Gastrocnemius medialis (tissue), 4 donors: ENCODE measurements at regions not wholly inside any gene's neighbourhood (a gene's known extent, or its start where the extent isn't known, plus 50 kb on each side); places are given as distances from the start of the nearest gene placed in this dataset.

Source experiments
- ATAC-seq, 2 donors: fragments of 150-250 bp; one replicate each; pipeline ENCODE4 v1.9.1; 2016
- DNase-seq, 2 donors: peaks; one replicate each; pipeline ENCODE4 v3.0.0-alpha.2; 2019
- H3K27ac ChIP-seq, 4 donors: fragments of 200-600 bp; sonication (generic); 1 replicate in 1 of 4; 2 replicates in 3 of 4; pipeline ENCODE4 v1.5.1; 2016 to 2018; ENCODE audit warnings: mild to moderate bottlenecking in 2 of 4, moderate library complexity in 1 of 4
- H3K27me3 ChIP-seq, 3 donors: fragments of 200-600 bp; sonication (generic) in 2 of 3; 1 replicate in 1 of 3; 2 replicates in 2 of 3; pipeline versions ENCODE4 v1.5.1 to v1.6.0; 2016 to 2019; ENCODE audit warnings: mild to moderate bottlenecking in 1 of 3, moderate library complexity in 1 of 3
- H3K36me3 ChIP-seq, 2 donors: fragments of 200-600 bp; sonication (generic) in 1 of 2; one replicate each; pipeline ENCODE4 v1.5.1; 2017 to 2018
- H3K4me1 ChIP-seq, 2 donors: fragments of 200-600 bp; sonication (generic) in 1 of 2; one replicate each; pipeline ENCODE4 v1.5.1; 2016 to 2017; ENCODE audit warnings: mild to moderate bottlenecking in 2 of 2
- H3K4me3 ChIP-seq, 4 donors: fragments of 200-600 bp; sonication (generic) in 3 of 4; 1 replicate in 1 of 4; 2 replicates in 3 of 4; pipeline ENCODE4 v1.5.1; 2016 to 2019; ENCODE audit warnings: mild to moderate bottlenecking in 2 of 4
- H3K9me3 ChIP-seq, 3 donors: fragments of 200-600 bp; sonication (generic) in 2 of 3; 1 replicate in 1 of 3; 2 replicates in 2 of 3; pipeline ENCODE4 v1.5.1; 2016 to 2019
- POLR2A ChIP-seq, 2 donors: fragments of 450-650 bp; IDR thresholded peaks; one replicate each; pipeline ENCODE4 v1.6.1; 2017; ENCODE audit warnings: antibody characterized with exemption in 2 of 2, mild to moderate bottlenecking in 2 of 2, moderate library complexity in 2 of 2
- in situ Hi-C, 4 donors: fragments of 200-750 bp; cut with MboI; loops; one replicate each; pipeline versions ENCODE4 v1.15.0 to v1.8.0; 2017; ENCODE audit warnings: low sequenced_read_pairs in 4 of 4
- intact Hi-C: fragments of 100-400 bp; cut with DNase I; formaldehyde crosslinking; loops from one replicate; pipeline ENCODE4 v1.15.1; 2023; ENCODE audit warnings: low total_unique reads
- TF ChIP-seq, protein P1 (sequence below), 5 experiments: fragments of 450-650 bp in 3 of 5; fragments of 200-600 bp in 2 of 5; sonication (generic) in 2 of 5; IDR thresholded peaks in 4 of 5; conservative IDR thresholded peaks in 1 of 5; 1 replicate in 4 of 5; 2 replicates in 1 of 5; pipeline ENCODE4 v1.5.1; 2016 to 2019; ENCODE audit warnings: antibody characterized with exemption in 5 of 5, mild to moderate bottlenecking in 3 of 5, moderate library complexity in 3 of 5

DNA sequence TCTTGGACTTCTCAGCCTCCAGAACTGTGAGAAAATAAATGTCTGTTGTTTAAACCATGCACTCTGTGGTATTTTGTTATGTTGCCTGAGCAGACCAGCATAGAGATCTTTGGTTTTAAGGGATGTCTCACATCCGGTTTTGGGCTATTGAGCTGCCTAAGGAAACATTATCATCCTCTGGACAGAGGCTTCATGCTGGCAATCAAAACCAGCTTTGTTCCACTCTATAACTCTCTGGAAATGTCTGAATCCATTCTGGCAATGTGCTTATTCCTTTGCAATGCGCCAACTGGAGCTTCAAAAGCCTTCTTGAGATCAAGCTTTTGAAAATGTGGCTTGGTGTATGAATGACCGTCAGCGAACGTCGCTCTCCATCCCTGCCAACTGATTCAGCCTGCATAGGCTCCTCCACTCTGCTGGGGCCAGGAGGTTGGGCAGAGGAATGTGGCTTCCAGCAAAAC, 183.6 kb upstream of the MGAT5 start:
- TF ChIP-seq, protein P1, sequence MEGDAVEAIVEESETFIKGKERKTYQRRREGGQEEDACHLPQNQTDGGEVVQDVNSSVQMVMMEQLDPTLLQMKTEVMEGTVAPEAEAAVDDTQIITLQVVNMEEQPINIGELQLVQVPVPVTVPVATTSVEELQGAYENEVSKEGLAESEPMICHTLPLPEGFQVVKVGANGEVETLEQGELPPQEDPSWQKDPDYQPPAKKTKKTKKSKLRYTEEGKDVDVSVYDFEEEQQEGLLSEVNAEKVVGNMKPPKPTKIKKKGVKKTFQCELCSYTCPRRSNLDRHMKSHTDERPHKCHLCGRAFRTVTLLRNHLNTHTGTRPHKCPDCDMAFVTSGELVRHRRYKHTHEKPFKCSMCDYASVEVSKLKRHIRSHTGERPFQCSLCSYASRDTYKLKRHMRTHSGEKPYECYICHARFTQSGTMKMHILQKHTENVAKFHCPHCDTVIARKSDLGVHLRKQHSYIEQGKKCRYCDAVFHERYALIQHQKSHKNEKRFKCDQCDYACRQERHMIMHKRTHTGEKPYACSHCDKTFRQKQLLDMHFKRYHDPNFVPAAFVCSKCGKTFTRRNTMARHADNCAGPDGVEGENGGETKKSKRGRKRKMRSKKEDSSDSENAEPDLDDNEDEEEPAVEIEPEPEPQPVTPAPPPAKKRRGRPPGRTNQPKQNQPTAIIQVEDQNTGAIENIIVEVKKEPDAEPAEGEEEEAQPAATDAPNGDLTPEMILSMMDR (IDR thresholded peaks at IDR 0.05 in 4 of 5, conservative IDR thresholded peaks at IDR 0.05 in 1 of 5), result no peak
- TF ChIP-seq POLR2A (IDR thresholded peaks at IDR 0.05), result no peak
- Histone ChIP-seq H3K36me3 (no peaks in the 10 kb centered on the region), H3K27ac (no peak overlapping the region), H3K4me3 (no peak overlapping the region), H3K9me3 (no peaks in the 10 kb centered on the region), H3K27me3 (no peaks in the 10 kb centered on the region), H3K4me1 (no peaks in the 10 kb centered on the region)
- ATAC-seq (no peak), DNase-seq (no peak)
- in situ Hi-C loops (no loop called here), intact Hi-C loops (no loop called here)

DNA sequence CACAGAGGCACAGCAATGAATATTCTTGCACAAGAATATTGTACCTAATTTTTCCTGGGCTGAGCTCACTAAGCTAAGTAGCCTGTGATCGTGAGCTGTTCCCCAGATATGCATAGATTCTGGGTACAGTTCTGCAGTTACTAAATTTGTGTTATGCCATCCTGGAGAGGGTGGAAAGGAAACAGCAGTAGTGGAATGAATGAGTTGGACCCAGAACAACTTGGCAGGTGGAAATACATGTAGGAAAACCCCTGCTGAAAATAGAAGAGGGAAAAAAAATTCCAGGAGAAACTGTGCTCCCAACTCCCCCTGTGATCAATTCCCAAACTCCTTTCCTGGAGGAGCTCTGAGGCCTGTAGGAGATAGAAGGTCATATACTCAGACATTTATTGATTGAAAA, 181.5 kb upstream of the MGAT5 start:
- intact Hi-C loops, result no loop called here
- no peak for TF ChIP-seq POLR2A (IDR thresholded peaks at IDR 0.05)
- TF ChIP-seq, protein P1 (IDR thresholded peaks at IDR 0.05 in 4 of 5, conservative IDR thresholded peaks at IDR 0.05 in 1 of 5), result no peak
- in situ Hi-C loops, result no loop called here
- Histone ChIP-seq H3K4me3 (no peak overlapping the region), H3K36me3 (no peaks in the 10 kb centered on the region), H3K27me3 (no peaks in the 10 kb centered on the region), H3K4me1 (no peaks in the 10 kb centered on the region), H3K9me3 (no peaks in the 10 kb centered on the region), H3K27ac (no peak overlapping the region)
- DNase-seq, result no peak
- ATAC-seq, result no peak

DNA sequence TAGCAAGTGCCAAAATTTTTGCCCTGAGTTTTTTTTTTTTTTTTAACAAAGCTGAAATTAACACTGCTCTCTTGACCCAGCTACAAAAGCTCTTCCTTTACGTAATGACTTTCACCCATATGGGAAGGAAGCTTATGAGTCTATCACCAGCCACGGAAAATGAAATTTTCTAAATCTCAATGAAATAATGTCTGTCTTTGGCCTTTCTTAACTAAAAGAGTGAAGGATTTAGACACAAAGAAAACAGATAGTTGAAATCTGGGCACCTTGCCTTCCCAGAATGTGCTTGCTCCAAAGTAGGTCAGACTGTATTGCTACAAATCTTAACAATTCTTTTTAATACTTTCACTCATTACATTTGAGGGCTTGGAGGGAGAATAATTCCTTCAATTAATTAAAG, 180.8 kb upstream of the MGAT5 start:
- in situ Hi-C loops, result no loop called here
- DNase-seq (no peak), ATAC-seq (no peak)
- Histone ChIP-seq H3K9me3 (no peaks in the 10 kb centered on the region), H3K27me3 (no peaks in the 10 kb centered on the region), H3K4me3 (no peak overlapping the region), H3K4me1 (no peaks in the 10 kb centered on the region), H3K27ac (no peak overlapping the region), H3K36me3 (no peaks in the 10 kb centered on the region)
- intact Hi-C loops, result no loop called here
- TF ChIP-seq POLR2A (IDR thresholded peaks at IDR 0.05), result no peak
- TF ChIP-seq, protein P1 (IDR thresholded peaks at IDR 0.05 in 4 of 5, conservative IDR thresholded peaks at IDR 0.05 in 1 of 5), result no peak

DNA sequence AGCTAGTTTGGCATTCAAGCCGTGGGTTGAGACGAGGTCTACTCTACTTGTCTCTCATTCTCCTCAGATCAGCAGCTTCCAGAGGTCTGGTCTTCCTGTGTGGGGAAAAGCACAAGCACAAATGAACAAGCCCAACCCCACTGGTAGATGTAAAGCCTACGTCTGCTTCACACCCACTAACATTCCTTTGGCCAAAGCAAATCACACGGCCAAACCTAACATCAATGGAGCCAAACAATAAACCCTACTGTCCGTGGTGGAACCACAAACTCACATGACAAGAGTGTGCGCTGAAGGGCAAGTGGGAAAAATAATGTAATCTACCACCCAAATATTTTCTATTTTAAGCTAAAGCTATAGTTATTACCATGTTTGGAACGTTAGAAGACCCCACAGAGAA, 179.3 kb upstream of the MGAT5 start:
- in situ Hi-C loops (no loop called here), intact Hi-C loops (no loop called here)
- TF ChIP-seq, protein P1 (IDR thresholded peaks at IDR 0.05 in 4 of 5, conservative IDR thresholded peaks at IDR 0.05 in 1 of 5), result no peak
- TF ChIP-seq POLR2A (IDR thresholded peaks at IDR 0.05), result no peak
- no peaks in the 10 kb centered on the region for H3K4me1 ChIP-seq
- ATAC-seq (no peak), DNase-seq (no peak)
- no peak overlapping the region for H3K27ac ChIP-seq
- no peaks in the 10 kb centered on the region for H3K27me3 ChIP-seq
- no peak overlapping the region for H3K4me3 ChIP-seq
- H3K36me3 ChIP-seq, result no peaks in the 10 kb centered on the region
- H3K9me3 ChIP-seq, result no peaks in the 10 kb centered on the region

DNA sequence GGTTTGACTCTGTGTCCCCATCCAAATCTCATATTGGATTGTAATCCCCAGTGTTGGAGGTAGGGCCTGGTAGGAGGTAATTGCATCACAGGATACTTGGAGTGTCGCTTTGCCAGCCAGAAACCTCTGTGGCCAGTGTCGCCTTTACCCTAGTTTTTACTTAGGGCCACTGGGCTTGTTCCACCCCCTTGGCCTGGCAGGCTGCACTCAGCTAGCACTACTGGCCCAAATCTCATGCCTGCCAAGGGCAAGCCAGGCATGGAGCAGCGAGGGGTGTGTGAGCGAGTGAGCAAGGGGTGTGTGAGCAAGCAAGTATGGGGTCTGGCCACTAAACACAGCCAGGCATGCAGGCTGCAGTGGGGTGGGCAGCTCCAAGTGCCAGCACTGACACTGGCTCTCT, 178.7 kb upstream of the MGAT5 start:
- intact Hi-C loops (no loop called here), in situ Hi-C loops (no loop called here)
- Histone ChIP-seq H3K36me3 (no peaks in the 10 kb centered on the region), H3K27ac (no peak overlapping the region), H3K9me3 (no peaks in the 10 kb centered on the region), H3K27me3 (no peaks in the 10 kb centered on the region), H3K4me3 (no peak overlapping the region), H3K4me1 (no peaks in the 10 kb centered on the region)
- DNase-seq (no peak), ATAC-seq (no peak)
- TF ChIP-seq, protein P1 (IDR thresholded peaks at IDR 0.05 in 4 of 5, conservative IDR thresholded peaks at IDR 0.05 in 1 of 5), result no peak
- TF ChIP-seq POLR2A (IDR thresholded peaks at IDR 0.05), result no peak
